ENCODE measurements at regions not wholly inside any gene's neighbourhood (a gene's known extent, or its start where the extent isn't known, plus 50 kb on each side); places are given as distances from the start of the nearest gene placed in this dataset.

DNA sequence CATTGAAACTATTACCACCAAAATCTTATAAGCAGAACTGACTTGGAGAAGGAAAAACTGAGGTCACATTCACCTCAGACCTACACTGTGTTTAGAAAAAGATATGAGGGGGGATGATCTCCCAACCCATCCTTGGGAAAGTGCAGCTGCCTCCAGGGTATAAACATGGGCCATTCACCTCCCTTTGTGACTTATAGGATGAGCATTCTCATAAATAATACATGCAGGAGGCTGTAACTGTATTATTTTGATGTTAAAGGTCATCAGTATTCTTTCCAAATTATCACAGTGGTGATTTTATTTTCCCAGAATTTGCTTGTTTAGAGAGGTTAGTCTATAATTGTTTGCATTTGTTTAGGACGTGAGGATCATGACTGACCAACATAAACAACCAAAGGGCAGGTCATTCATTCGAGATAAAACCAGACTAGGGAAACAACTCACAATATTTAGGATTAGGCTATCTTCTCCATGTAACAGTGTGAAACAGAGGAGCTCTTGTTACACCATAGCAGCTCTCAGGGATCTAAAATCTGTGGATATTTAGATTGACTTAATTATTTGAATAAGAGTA, 109.2 kb upstream of the NR5A2 start:
- TF ChIP-seq CTCF (IDR thresholded peaks at IDR 0.05) (no peak), POLR2A (IDR thresholded peaks at IDR 0.05) (no peak)
